SU-DHL-6 (cell line): ENCODE measurements at regions not wholly inside any gene's neighbourhood (a gene's known extent, or its start where the extent isn't known, plus 50 kb on each side); places are given as distances from the start of the nearest gene placed in this dataset.

ENCODE experiments used
- CTCF ChIP-seq: fragments of 200-600 bp; sonication (generic); IDR thresholded peaks from one replicate; pipeline ENCODE4 v1.5.1; 2017; ENCODE audit warnings: antibody characterized with exemption, mild to moderate bottlenecking, low read length, moderate library complexity; ENCODE audit not compliant: insufficient read depth, poor library complexity, severe bottlenecking
- EZH2phosphoT487 ChIP-seq: fragments of 200-600 bp; sonication (generic), shearing (Covaris generic); conservative IDR thresholded peaks from 2 replicates; pipeline ENCODE4 v1.6.1; 2018; ENCODE audit warnings: mild to moderate bottlenecking, antibody characterized with exemption, low read length, moderate library complexity, mixed read lengths

GRCh38 chr4:189053621-189054020 lies 887.1 kb upstream of the FRG1 start:
- no peak for TF ChIP-seq EZH2phosphoT487
- no peak for TF ChIP-seq CTCF
